Stimulated activated CD4-positive, alpha-beta T cell treated with anti-CD3 and anti-CD28 coated beads, TNF-alpha, amount 100 ng/mL, for 48 hours (primary cell): ENCODE measurements at regions not wholly inside any gene's neighbourhood (a gene's known extent, or its start where the extent isn't known, plus 50 kb on each side); places are given as distances from the start of the nearest gene placed in this dataset.
A peak's percentile ranks its signal among the peaks of the same experiment; 100 is the strongest.

Experiments used
- DNase-seq, 3 donors: peaks; one replicate each; pipeline ENCODE4 v3.0.0-alpha.2; 2020; ENCODE audit warnings: low read depth in 3 of 3

GRCh38 chr14:97575677-97576076, 778.5 kb downstream of the VRK1 start:
- no peak for DNase-seq

- DNase-seq = no peak
Observed at GRCh38 chr14:97578982-97579548, 781.9 kb downstream of the VRK1 start.

GRCh38 chr14:97581016-97581415, 783.8 kb downstream of the VRK1 start:
- DNase-seq = no peak

- DNase-seq = no peak
Observed at GRCh38 chr14:97582022-97582421, 784.8 kb downstream of the VRK1 start.

- no peak for DNase-seq
Observed at GRCh38 chr14:97584528-97584927, 787.3 kb downstream of the VRK1 start.

- no peak for DNase-seq
Observed at GRCh38 chr14:97592341-97592980, 795.3 kb downstream of the VRK1 start.

- DNase-seq = no peak
Observed at GRCh38 chr14:97594306-97594705, 797.1 kb downstream of the VRK1 start.

- peak; percentile 11 to 40 (median 18) for DNase-seq
Observed at GRCh38 chr14:97602438-97603117, 805.4 kb downstream of the VRK1 start.

- DNase-seq = peak in 1 of 3 donors; percentile 25
Observed at GRCh38 chr14:97603201-97603600, 806.0 kb downstream of the VRK1 start.

GRCh38 chr14:97604731-97605130, 807.5 kb downstream of the VRK1 start:
- no peak for DNase-seq

- no peak for DNase-seq
Observed at GRCh38 chr14:97618401-97618800, 821.2 kb downstream of the VRK1 start.

- no peak for DNase-seq
Observed at GRCh38 chr14:97618917-97619690, 821.9 kb downstream of the VRK1 start.

- DNase-seq = no peak
Observed at GRCh38 chr14:97620066-97620465, 822.9 kb downstream of the VRK1 start.

GRCh38 chr14:97624985-97625384, 827.8 kb downstream of the VRK1 start:
- DNase-seq = no peak

- no peak for DNase-seq
Observed at GRCh38 chr14:97625477-97625876, 828.3 kb downstream of the VRK1 start.

- DNase-seq = no peak
Observed at GRCh38 chr14:97626088-97626487, 828.9 kb downstream of the VRK1 start.

GRCh38 chr14:97630249-97630648, 833.1 kb downstream of the VRK1 start:
- DNase-seq = no peak

GRCh38 chr14:97633131-97633738, 836.1 kb downstream of the VRK1 start:
- DNase-seq = no peak

GRCh38 chr14:97634751-97635150, 837.6 kb downstream of the VRK1 start:
- peak in 1 of 3 donors; percentile 9 for DNase-seq

GRCh38 chr14:97638864-97639263, 841.7 kb downstream of the VRK1 start:
- DNase-seq = no peak

- DNase-seq = no peak
Observed at GRCh38 chr14:97640031-97640430, 842.8 kb downstream of the VRK1 start.

- no peak for DNase-seq
Observed at GRCh38 chr14:97641827-97642226, 844.6 kb downstream of the VRK1 start.
